Activated T-helper 2 cell treated with anti-CD3 and anti-CD28 coated beads, Interferon-gamma antibody, Interleukin-2, Interleukin-4, amounts not matched to agents 10 μg/mL and 5 μg/mL and 100 μg/mL, durations not matched to agents 14 hours and 24 hours and 36 hours (primary cell): ENCODE measurements at regions not wholly inside any gene's neighbourhood (a gene's known extent, or its start where the extent isn't known, plus 50 kb on each side); places are given as distances from the start of the nearest gene placed in this dataset.

Source experiments
- DNase-seq: peaks from one replicate; pipeline ENCODE4 v3.0.0; 2021; ENCODE audit warnings: low spot score
- H3K27ac Mint-ChIP-seq: one replicate; pipeline ENCODE4 v1.8.0; 2021; ENCODE audit warnings: mixed read lengths
- H3K27me3 Mint-ChIP-seq: one replicate; pipeline ENCODE4 v1.8.0; 2021; ENCODE audit warnings: low read depth, mixed read lengths
- H3K36me3 Mint-ChIP-seq: one replicate; pipeline ENCODE4 v1.8.0; 2021; ENCODE audit warnings: low read depth, mixed read lengths
- H3K4me1 Mint-ChIP-seq: one replicate; pipeline ENCODE4 v1.8.0; 2021; ENCODE audit warnings: low read depth, mixed read lengths
- H3K4me3 Mint-ChIP-seq: one replicate; pipeline ENCODE4 v1.8.0; 2021; ENCODE audit warnings: low read depth, mild to moderate bottlenecking, moderate library complexity, mixed read lengths
- H3K9me3 Mint-ChIP-seq: one replicate; pipeline ENCODE4 v1.8.0; 2021; ENCODE audit warnings: mixed read lengths
- intact Hi-C: fragments of 100-400 bp; cut with micrococcal nuclease; formaldehyde crosslinking; loops from one replicate; pipeline ENCODE4 v1.15.1; 2023

DNA sequence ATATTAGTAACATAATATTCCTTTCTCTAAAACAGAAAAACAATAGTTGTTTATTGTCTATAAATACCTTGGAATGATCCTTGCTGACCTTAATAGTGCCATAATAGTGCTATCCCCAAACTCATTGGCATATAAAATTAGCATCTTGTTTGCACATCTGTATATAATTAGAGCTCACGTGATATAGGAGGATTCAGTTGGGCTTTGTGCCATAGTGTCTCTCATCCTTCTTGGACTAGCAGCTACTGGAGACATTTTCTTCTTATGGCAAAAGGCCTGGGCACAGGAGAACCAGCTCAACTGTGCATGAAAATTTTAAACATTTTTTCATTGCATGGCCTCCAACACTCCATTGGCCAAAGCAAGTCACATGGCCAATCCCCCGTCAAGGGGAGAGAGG is 342.5 kb downstream of the SPATA31D1 start:
- no peaks in the 10 kb centered on the region for H3K36me3 Mint-ChIP-seq
- no peaks in the 10 kb centered on the region for H3K27me3 Mint-ChIP-seq
- intact Hi-C loops: no loop called here
- H3K9me3 Mint-ChIP-seq: peaks cover 19% of the 10 kb centered on the region
- H3K4me3 Mint-ChIP-seq: no peak overlapping the region
- DNase-seq: no peak
- no peaks in the 10 kb centered on the region for H3K4me1 Mint-ChIP-seq
- H3K27ac Mint-ChIP-seq: no peak overlapping the region

DNA sequence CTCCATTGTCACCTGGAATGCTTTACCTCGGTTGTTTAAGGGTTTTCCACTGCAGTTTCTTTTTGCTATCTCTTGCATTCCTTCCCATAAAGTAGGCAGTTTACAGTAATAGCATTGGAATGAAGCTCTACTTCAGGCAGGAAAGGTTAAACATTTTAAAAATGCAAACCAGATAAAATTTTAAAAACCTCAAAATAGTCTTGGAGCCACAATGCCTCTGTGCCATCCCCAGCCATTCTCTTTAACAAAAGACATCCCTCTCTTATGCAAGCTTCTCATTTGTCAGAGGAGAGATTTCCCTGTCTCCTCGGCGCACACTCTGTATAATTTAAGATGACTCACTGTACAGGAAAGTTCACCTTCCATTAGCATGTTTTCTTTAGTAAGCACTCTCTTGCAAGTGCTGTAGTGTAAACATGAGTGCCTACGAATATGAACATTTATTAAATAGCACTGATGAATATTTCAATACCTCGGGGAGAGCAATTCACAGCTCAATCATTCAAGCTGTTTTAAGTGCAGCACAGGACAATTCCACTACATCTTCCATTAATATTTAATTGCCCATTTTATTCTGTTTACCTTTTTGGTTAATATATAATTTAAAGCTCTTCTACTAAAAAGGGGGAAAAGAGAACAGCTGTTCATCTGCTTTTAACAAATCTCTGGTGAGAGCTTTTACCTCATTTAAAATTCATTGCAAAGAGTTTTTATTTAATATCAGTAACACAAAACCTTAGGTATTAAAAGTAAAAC is 343.6 kb downstream of the SPATA31D1 start:
- H3K4me1 Mint-ChIP-seq: no peaks in the 10 kb centered on the region
- no peak overlapping the region for H3K27ac Mint-ChIP-seq
- no peak overlapping the region for H3K4me3 Mint-ChIP-seq
- no peaks in the 10 kb centered on the region for H3K27me3 Mint-ChIP-seq
- intact Hi-C loops: no loop called here
- no peak for DNase-seq
- H3K36me3 Mint-ChIP-seq: no peaks in the 10 kb centered on the region
- H3K9me3 Mint-ChIP-seq: peaks cover 14% of the 10 kb centered on the region

DNA sequence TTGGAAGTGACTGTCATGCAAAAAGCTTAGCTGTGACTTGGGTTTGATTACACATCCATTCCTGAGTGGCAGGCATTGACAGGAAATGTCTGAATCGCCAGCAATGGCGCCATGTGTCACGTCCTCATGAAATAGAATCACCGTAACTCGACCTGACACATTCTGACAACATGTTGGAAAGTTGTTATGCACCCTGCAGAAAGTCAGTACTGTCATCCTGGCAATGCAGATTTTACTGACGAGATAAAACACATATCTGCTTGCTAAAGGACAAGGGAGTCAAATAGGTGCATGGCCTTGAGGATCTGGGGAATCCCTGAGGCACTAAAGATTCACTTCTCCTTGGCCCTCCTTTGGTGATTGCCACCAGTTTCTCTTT is 344.2 kb downstream of the SPATA31D1 start:
- no peak for DNase-seq
- intact Hi-C loops: no loop called here
- H3K27me3 Mint-ChIP-seq: no peaks in the 10 kb centered on the region

DNA sequence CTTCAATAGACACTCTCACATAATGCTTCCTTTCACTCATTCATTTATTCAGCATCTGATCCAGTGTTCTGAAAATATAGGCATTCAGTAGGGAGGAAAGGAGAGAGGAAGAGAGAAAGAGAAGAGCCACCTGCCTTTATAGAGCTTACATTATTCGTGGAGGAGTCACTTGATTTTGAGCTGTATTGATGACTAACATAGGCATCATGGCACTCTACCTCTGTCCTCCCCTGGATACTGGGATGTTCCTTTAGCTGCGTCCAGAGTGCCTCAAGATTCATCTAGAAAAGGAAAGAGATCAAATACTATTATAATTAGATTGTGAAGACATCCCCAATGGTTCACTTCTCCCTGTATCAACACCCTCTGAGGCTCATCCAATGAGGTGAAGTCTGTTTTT is 345.1 kb downstream of the SPATA31D1 start:
- no peak overlapping the region for H3K4me3 Mint-ChIP-seq
- peaks cover 5% of the 10 kb centered on the region for H3K9me3 Mint-ChIP-seq
- no peaks in the 10 kb centered on the region for H3K27me3 Mint-ChIP-seq
- no peaks in the 10 kb centered on the region for H3K36me3 Mint-ChIP-seq
- intact Hi-C loops: no loop called here
- H3K4me1 Mint-ChIP-seq: no peaks in the 10 kb centered on the region
- no peak overlapping the region for H3K27ac Mint-ChIP-seq
- no peak for DNase-seq

More for the DNA sequence above, 344.2 kb downstream of the SPATA31D1 start:
- Mint-ChIP-seq H3K9me3 (peaks cover 8% of the 10 kb centered on the region), H3K4me3 (no peak overlapping the region), H3K4me1 (no peaks in the 10 kb centered on the region), H3K36me3 (no peaks in the 10 kb centered on the region), H3K27ac (no peak overlapping the region)

DNA sequence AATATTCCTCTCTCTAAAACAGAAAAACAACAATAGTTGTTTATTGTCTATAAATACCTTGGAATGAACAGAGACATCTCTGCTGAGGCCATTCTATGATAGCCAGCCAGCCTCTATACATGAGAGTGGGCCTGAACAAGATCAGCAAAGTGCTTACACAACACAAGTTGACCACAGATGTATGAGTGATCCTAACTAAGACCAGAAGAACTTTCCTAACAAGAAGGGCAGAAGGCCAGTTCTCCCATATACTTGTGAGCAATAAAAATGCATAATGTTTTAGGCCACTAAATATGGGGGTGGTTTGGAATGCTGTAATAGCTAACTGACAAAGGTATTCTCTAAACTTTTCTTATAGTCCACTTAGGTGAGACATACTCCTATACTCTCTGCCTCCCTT is 345.7 kb downstream of the SPATA31D1 start:
- DNase-seq: no peak
- intact Hi-C loops: no loop called here
- Mint-ChIP-seq H3K9me3 (no peaks in the 10 kb centered on the region), H3K36me3 (no peaks in the 10 kb centered on the region), H3K4me1 (no peaks in the 10 kb centered on the region), H3K27ac (no peak overlapping the region), H3K4me3 (no peak overlapping the region), H3K27me3 (no peaks in the 10 kb centered on the region)

DNA sequence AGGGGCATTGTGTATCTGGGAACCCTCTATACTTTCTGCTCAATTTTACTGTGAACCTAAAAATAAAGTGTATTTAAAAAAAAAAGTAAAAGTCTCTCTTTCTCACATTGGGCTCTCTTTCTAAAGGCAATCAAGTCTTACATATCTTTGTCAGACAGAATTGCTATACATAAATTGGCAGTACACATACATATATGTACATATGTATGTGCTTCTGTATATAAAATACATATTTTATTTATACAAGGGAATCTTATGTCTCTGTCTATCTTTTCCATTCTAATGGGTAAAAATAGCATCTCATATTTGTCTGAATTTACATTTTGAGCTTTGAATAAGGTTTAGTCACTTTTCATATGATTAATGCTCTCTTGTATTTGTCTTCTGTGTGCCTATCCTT is 348.8 kb downstream of the SPATA31D1 start:
- H3K27me3 Mint-ChIP-seq: no peaks in the 10 kb centered on the region
- H3K27ac Mint-ChIP-seq: no peak overlapping the region
- H3K36me3 Mint-ChIP-seq: no peaks in the 10 kb centered on the region
- intact Hi-C loops: no loop called here
- peaks cover 4% of the 10 kb centered on the region for H3K9me3 Mint-ChIP-seq
- no peak overlapping the region for H3K4me3 Mint-ChIP-seq
- DNase-seq: no peak
- no peaks in the 10 kb centered on the region for H3K4me1 Mint-ChIP-seq

DNA sequence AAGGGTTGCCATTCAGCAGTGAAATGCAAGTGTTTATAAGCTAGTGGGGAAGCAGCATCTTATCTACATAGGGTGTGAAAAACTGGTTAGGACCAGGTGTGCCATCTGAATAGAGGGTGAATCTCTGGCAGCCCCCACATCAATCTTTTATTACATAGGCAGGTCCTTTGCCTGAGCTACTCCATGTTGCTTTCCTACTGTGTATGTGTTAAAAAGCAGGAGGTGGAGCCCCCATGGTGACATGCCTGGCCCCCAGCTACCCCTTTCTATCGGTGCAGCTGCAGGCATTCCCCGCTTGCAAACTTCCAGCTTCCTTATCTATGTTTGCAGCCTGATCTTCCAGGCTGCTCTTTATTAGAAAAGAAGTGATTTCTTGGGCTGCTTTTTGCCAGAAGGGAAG is 353.5 kb downstream of the SPATA31D1 start:
- intact Hi-C loops: no loop called here
- Mint-ChIP-seq H3K4me1 (no peaks in the 10 kb centered on the region), H3K27ac (no peak overlapping the region), H3K36me3 (no peaks in the 10 kb centered on the region), H3K27me3 (no peaks in the 10 kb centered on the region), H3K4me3 (no peak overlapping the region), H3K9me3 (peaks cover 30% of the 10 kb centered on the region)
- DNase-seq: no peak

DNA sequence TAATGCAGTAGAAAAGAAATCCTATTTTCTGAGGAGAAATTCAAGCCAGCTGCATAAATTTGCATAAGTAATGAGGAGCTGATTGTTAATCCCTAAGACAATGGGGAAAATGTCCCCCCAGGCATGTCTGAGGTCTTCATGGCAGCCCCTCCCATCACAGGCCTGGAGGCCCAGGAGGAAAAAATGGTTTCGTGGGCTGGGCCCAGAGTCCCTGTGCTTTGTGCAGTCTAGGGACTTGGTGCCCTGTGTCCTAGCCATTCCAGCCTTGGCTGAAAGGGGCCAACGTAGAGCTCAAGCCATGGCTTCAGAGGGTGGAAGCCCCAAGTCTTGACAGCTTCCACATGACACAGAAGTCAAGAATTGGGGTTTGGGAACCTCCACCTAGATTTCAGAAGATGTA is 357.5 kb downstream of the SPATA31D1 start:
- H3K27me3 Mint-ChIP-seq: no peaks in the 10 kb centered on the region
- H3K27ac Mint-ChIP-seq: no peak overlapping the region
- intact Hi-C loops: no loop called here
- no peaks in the 10 kb centered on the region for H3K4me1 Mint-ChIP-seq
- no peak for DNase-seq
- no peak overlapping the region for H3K4me3 Mint-ChIP-seq
- no peaks in the 10 kb centered on the region for H3K36me3 Mint-ChIP-seq
- H3K9me3 Mint-ChIP-seq: peaks cover 36% of the 10 kb centered on the region

DNA sequence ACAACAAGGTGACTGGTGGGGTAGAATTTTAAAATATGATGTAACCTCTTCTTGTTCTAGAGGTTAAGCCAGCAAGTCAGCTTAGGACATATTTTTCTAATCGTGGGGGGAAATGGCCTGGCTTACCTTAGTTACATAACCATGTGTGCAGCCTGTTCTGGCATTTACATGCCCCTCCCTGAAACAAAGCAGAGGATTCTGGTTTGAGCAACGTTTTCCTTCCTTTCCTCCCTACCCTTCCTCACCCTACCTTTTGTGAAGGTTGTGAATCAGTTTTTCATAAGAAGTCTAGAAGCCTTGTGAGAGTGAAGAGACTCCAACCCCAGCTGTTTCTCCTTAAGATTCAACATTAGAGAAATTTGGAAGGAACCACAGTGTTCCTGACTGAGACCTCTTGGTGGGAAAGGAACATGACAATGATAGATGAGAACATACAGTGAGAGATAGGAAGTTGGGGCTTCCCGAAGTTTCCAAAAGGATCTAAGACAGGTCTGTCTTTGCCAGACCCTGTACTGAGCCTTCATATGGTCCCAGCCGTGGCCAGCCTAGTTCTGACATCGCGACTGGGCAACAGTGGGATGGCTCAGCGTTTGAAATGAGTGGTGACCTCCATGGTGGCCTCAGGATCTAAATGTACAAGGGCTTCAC is 365.2 kb downstream of the SPATA31D1 start:
- no peak for DNase-seq
- Mint-ChIP-seq H3K27me3 (no peaks in the 10 kb centered on the region), H3K36me3 (no peaks in the 10 kb centered on the region), H3K4me1 (no peaks in the 10 kb centered on the region), H3K4me3 (no peak overlapping the region), H3K9me3 (peaks cover 6% of the 10 kb centered on the region), H3K27ac (no peak overlapping the region)
- intact Hi-C loops: no loop called here

DNA sequence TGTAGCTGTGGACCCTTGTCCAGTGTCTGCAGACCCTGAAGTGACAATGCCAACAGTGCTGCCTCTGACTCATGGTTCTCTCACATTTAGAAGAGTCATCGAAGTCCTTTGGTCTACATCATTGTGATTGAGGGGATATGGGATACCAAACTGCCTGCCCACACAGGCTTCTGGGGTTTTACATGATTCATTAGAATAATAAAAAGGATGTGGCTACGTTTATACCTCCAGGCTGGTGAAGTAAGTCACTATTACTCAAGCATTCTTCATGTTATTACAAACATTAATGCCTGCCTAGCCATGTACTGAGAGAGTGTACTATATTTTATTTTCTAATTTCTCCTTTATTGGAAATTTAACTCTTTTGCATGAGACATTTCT is 365.7 kb downstream of the SPATA31D1 start:
- Mint-ChIP-seq H3K4me1 (no peaks in the 10 kb centered on the region), H3K27me3 (no peaks in the 10 kb centered on the region), H3K27ac (no peak overlapping the region), H3K36me3 (no peaks in the 10 kb centered on the region), H3K4me3 (no peak overlapping the region), H3K9me3 (peaks cover 5% of the 10 kb centered on the region)
- DNase-seq: no peak
- intact Hi-C loops: no loop called here

DNA sequence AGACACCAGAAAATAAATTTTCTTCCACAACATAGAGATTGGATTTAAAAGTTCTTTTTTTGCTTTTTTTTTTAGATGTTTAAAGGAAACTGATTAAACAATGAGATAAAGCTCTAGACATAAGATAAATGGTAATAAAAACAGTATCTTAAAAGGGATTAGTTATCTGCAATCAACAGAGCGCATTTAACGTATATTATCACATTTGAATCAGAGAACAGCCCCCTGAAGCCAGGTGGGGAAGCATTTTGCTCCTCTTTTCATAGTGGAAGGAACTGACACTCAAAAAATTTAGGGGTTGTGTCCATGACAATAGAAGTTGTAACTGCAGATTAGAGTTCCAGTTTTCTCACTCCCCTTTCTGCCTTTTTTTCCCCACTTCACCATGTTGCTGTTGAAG is 367.6 kb downstream of the SPATA31D1 start:
- H3K9me3 Mint-ChIP-seq: peaks cover 4% of the 10 kb centered on the region
- intact Hi-C loops: no loop called here

DNA sequence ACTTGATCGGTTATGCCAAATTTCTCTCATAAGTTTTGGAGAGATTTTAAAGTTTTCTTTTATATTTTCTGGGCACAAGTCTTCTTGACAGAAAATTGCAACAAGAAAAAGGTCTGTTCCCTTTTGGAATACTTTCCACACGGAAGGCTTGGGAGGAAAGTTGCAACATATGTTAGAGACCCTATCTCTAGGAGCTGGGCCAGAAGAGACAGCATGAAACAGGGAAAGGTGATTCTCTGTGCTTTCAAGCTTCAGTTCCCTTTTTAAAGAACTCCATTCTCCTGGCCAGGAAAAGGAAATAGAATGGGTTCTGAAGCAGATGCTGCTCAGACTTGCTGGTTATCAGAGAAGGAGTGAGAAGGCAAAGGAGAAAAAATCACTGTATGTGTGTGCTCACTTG is 368.3 kb downstream of the SPATA31D1 start:
- H3K27me3 Mint-ChIP-seq: no peaks in the 10 kb centered on the region

More for the DNA sequence above, 367.6 kb downstream of the SPATA31D1 start:
- DNase-seq: no peak
- Mint-ChIP-seq H3K36me3 (no peaks in the 10 kb centered on the region), H3K27ac (no peak overlapping the region), H3K27me3 (no peaks in the 10 kb centered on the region), H3K4me3 (no peak overlapping the region), H3K4me1 (no peaks in the 10 kb centered on the region)

DNA sequence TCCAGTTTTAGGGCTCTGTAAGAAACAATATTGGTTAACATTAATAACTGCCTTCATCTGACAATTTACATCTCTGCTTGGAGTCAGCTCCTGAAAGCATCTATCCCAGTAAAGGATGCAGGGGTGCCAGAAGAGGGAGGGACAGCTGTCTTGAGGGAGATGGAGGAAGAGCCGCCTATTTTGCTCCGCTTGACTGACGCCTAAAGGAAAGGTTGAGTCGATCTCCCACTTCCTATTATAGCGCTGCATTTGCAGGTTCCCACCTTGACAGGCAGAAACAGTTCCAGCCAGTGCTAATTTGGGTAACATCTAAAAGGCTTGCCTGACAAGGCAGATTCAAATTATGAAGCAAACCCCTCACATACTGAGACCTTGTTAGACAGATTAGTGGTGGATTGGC is 374.6 kb downstream of the SPATA31D1 start:
- Mint-ChIP-seq H3K9me3 (peaks cover 15% of the 10 kb centered on the region), H3K27ac (no peak overlapping the region), H3K36me3 (no peaks in the 10 kb centered on the region), H3K4me1 (no peaks in the 10 kb centered on the region), H3K4me3 (no peak overlapping the region), H3K27me3 (no peaks in the 10 kb centered on the region)
- DNase-seq: no peak
- intact Hi-C loops: no loop called here

More for the DNA sequence above, 368.3 kb downstream of the SPATA31D1 start:
- no peak overlapping the region for H3K4me3 Mint-ChIP-seq
- intact Hi-C loops: no loop called here
- no peaks in the 10 kb centered on the region for H3K4me1 Mint-ChIP-seq
- no peak for DNase-seq
- H3K36me3 Mint-ChIP-seq: no peaks in the 10 kb centered on the region
- no peak overlapping the region for H3K27ac Mint-ChIP-seq
- H3K9me3 Mint-ChIP-seq: peaks cover 4% of the 10 kb centered on the region
